WTC11 (cell line): ENCODE measurements at regions not wholly inside any gene's neighbourhood (a gene's known extent, or its start where the extent isn't known, plus 50 kb on each side); places are given as distances from the start of the nearest gene placed in this dataset.

Experiments
- ATAC-seq: fragments of 200-7000 bp; cut with Tn5 transposase; 2 replicates; pipeline ENCODE4 v1.10.0; 2021; ENCODE audit warnings: mild to moderate bottlenecking, moderate library complexity
- CTCF ChIA-PET: fragments of 300-600 bp; sonication (Branson Sonifier 250); formaldehyde crosslinking; loops from one replicate; lab custom pipeline; 2021; ENCODE audit warnings: antibody characterized with exemption; lab: Charles Lee
- POLR2A ChIA-PET: fragments of 350-600 bp; sonication (Branson Sonifier 250); formaldehyde crosslinking; loops from one replicate; lab custom pipeline; 2021; ENCODE audit warnings: antibody characterized with exemption; lab: Charles Lee
- DNase-seq: peaks from one replicate; pipeline ENCODE4 v3.0.0; 2021; ENCODE audit warnings: low spot score
- H3K27ac Mint-ChIP-seq: 2 replicates; pipeline ENCODE4 v1.8.0; 2021; ENCODE audit warnings: mixed read lengths
- H3K27me3 Mint-ChIP-seq: 2 replicates; pipeline ENCODE4 v1.8.0; 2021; ENCODE audit warnings: low read depth, mild to moderate bottlenecking, moderate library complexity, mixed read lengths
- H3K36me3 Mint-ChIP-seq: 2 replicates; pipeline ENCODE4 v1.8.0; 2021; ENCODE audit warnings: mixed read lengths
- H3K4me1 Mint-ChIP-seq: 2 replicates; pipeline ENCODE4 v1.8.0; 2022; ENCODE audit warnings: mixed read lengths
- H3K4me3 Mint-ChIP-seq: 2 replicates; pipeline ENCODE4 v1.8.0; 2021; ENCODE audit warnings: mild to moderate bottlenecking, moderate library complexity, mixed read lengths
- H3K9me3 Mint-ChIP-seq: 2 replicates; pipeline ENCODE4 v1.8.0; 2021; ENCODE audit warnings: mixed read lengths
- ATF1 ChIP-seq: sonication (generic); formaldehyde crosslinking; IDR thresholded peaks from 2 replicates; pipeline ENCODE4 v1.8.1; 2023; ENCODE audit warnings: mild to moderate bottlenecking, moderate library complexity, missing genetic modification reagents
- CREB1 ChIP-seq: sonication (generic); formaldehyde crosslinking; IDR thresholded peaks from 2 replicates; pipeline ENCODE4 v1.8.0; 2023; ENCODE audit warnings: mild to moderate bottlenecking, missing genetic modification reagents
- E2F1 ChIP-seq: sonication (generic); formaldehyde crosslinking; IDR thresholded peaks from 2 replicates; pipeline ENCODE4 v1.8.0; 2022; ENCODE audit warnings: mild to moderate bottlenecking, missing genetic modification reagents
- ELF4 ChIP-seq: sonication (generic); formaldehyde crosslinking; IDR thresholded peaks from 2 replicates; pipeline ENCODE4 v1.8.1; 2022; ENCODE audit warnings: low read depth, mild to moderate bottlenecking, moderate library complexity, missing genetic modification reagents
- ESRRA ChIP-seq: sonication (generic); formaldehyde crosslinking; IDR thresholded peaks from 2 replicates; pipeline ENCODE4 v1.8.1; 2022; ENCODE audit warnings: mild to moderate bottlenecking, missing genetic modification reagents, borderline replicate concordance
- FOXK1 ChIP-seq: sonication (generic); formaldehyde crosslinking; IDR thresholded peaks from 2 replicates; pipeline ENCODE4 v1.8.0; 2022; ENCODE audit warnings: mild to moderate bottlenecking, moderate library complexity, missing genetic modification reagents
- FOXP1 ChIP-seq: sonication (generic); formaldehyde crosslinking; IDR thresholded peaks from 2 replicates; pipeline ENCODE4 v1.8.0; 2022; ENCODE audit warnings: missing genetic modification reagents, mild to moderate bottlenecking, moderate library complexity, borderline replicate concordance
- MXD4 ChIP-seq: fragments of 250-450 bp; sonication (Bioruptor Pico); IDR thresholded peaks from 2 replicates; pipeline ENCODE4 v1.8.0; 2021; ENCODE audit warnings: mild to moderate bottlenecking, moderate library complexity, borderline replicate concordance
- MYBL2 ChIP-seq: sonication (generic); formaldehyde crosslinking; IDR thresholded peaks from 2 replicates; pipeline ENCODE4 v1.8.1; 2023; ENCODE audit warnings: mild to moderate bottlenecking, moderate library complexity, missing genetic modification reagents
- SMAD3 ChIP-seq: sonication (generic); formaldehyde crosslinking; IDR thresholded peaks from 2 replicates; pipeline ENCODE4 v1.8.0; 2022; ENCODE audit warnings: missing genetic modification reagents, mild to moderate bottlenecking, borderline replicate concordance
- SMAD4 ChIP-seq: sonication (generic); formaldehyde crosslinking; IDR thresholded peaks from 2 replicates; pipeline ENCODE4 v1.8.0; 2022; ENCODE audit warnings: mild to moderate bottlenecking, missing genetic modification reagents
- TCF7 ChIP-seq: sonication (generic); formaldehyde crosslinking; IDR thresholded peaks from 2 replicates; pipeline ENCODE4 v1.8.0; 2022; ENCODE audit warnings: mild to moderate bottlenecking, low read depth, missing genetic modification reagents, moderate library complexity
- TEAD1 ChIP-seq: sonication (generic); formaldehyde crosslinking; IDR thresholded peaks from 2 replicates; pipeline ENCODE4 v1.8.0; 2022; ENCODE audit warnings: mild to moderate bottlenecking, missing genetic modification reagents
- TEAD4 ChIP-seq: sonication (generic); formaldehyde crosslinking; IDR thresholded peaks from 2 replicates; pipeline ENCODE4 v1.8.0; 2022; ENCODE audit warnings: mild to moderate bottlenecking, missing genetic modification reagents
- USF1 ChIP-seq: sonication (generic); formaldehyde crosslinking; IDR thresholded peaks from 2 replicates; pipeline ENCODE4 v1.8.0; 2022; ENCODE audit warnings: mild to moderate bottlenecking, missing genetic modification reagents
- ZNF423 ChIP-seq: fragments of 250-450 bp; sonication (Bioruptor Pico); IDR thresholded peaks from 2 replicates; pipeline ENCODE4 v2.1.2; 2022; ENCODE audit warnings: mild to moderate bottlenecking, moderate library complexity
- ZNF671 ChIP-seq: fragments of 250-450 bp; sonication (Bioruptor Pico); IDR thresholded peaks from 2 replicates; pipeline ENCODE4 v1.8.0; 2021; ENCODE audit warnings: mild to moderate bottlenecking
- TF ChIP-seq, protein P1 (sequence below): fragments of 250-450 bp; sonication (Bioruptor Pico); IDR thresholded peaks from 2 replicates; pipeline ENCODE4 v1.8.0; 2021; ENCODE audit warnings: mild to moderate bottlenecking
- TF ChIP-seq, protein P2 (sequence below): sonication (generic); formaldehyde crosslinking; IDR thresholded peaks from 2 replicates; pipeline ENCODE4 v1.8.0; 2023; ENCODE audit warnings: missing genetic modification reagents, mild to moderate bottlenecking, borderline replicate concordance
- TF ChIP-seq, protein P3 (sequence below): fragments of 250-450 bp; sonication (Bioruptor Pico); IDR thresholded peaks from 2 replicates; pipeline ENCODE4 v1.9.0; 2021; ENCODE audit warnings: moderate library complexity, mild to moderate bottlenecking, inconsistent platforms, borderline replicate concordance
- TF ChIP-seq, protein P4 (sequence below): sonication (generic); formaldehyde crosslinking; conservative IDR thresholded peaks from 2 replicates; pipeline ENCODE4 v1.8.1; 2023; ENCODE audit warnings: mild to moderate bottlenecking, low read depth, missing genetic modification reagents, moderate library complexity

- ATAC-seq (no peak), DNase-seq (no peak)
- Mint-ChIP-seq H3K27ac (no peak overlapping the region), H3K9me3 (peaks cover 4% of the 10 kb centered on the region; the same call in 1 of the 2 replicates), H3K4me1 (no peaks in the 10 kb centered on the region), H3K27me3 (no peaks in the 10 kb centered on the region; the same call in 1 of the 2 replicates), H3K4me3 (no peak overlapping the region), H3K36me3 (no peaks in the 10 kb centered on the region)
- ChIA-PET CTCF (no interaction called here), POLR2A (no interaction called here)
- TF ChIP-seq MYBL2, result no peak
- no peak for TF ChIP-seq ZNF423 (CRISPR knock-in tag)
- no peak for TF ChIP-seq SMAD3 (CRISPR knock-in tag)
- TF ChIP-seq USF1 (CRISPR knock-in tag), result no peak
- TF ChIP-seq MXD4 (CRISPR knock-in tag), result no peak
- TF ChIP-seq, protein P1, sequence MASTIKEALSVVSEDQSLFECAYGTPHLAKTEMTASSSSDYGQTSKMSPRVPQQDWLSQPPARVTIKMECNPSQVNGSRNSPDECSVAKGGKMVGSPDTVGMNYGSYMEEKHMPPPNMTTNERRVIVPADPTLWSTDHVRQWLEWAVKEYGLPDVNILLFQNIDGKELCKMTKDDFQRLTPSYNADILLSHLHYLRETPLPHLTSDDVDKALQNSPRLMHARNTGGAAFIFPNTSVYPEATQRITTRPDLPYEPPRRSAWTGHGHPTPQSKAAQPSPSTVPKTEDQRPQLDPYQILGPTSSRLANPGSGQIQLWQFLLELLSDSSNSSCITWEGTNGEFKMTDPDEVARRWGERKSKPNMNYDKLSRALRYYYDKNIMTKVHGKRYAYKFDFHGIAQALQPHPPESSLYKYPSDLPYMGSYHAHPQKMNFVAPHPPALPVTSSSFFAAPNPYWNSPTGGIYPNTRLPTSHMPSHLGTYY, result no peak
- no peak for TF ChIP-seq TEAD1 (CRISPR knock-in tag)
- TF ChIP-seq FOXK1 (CRISPR knock-in tag), result no peak
- TF ChIP-seq, protein P2, sequence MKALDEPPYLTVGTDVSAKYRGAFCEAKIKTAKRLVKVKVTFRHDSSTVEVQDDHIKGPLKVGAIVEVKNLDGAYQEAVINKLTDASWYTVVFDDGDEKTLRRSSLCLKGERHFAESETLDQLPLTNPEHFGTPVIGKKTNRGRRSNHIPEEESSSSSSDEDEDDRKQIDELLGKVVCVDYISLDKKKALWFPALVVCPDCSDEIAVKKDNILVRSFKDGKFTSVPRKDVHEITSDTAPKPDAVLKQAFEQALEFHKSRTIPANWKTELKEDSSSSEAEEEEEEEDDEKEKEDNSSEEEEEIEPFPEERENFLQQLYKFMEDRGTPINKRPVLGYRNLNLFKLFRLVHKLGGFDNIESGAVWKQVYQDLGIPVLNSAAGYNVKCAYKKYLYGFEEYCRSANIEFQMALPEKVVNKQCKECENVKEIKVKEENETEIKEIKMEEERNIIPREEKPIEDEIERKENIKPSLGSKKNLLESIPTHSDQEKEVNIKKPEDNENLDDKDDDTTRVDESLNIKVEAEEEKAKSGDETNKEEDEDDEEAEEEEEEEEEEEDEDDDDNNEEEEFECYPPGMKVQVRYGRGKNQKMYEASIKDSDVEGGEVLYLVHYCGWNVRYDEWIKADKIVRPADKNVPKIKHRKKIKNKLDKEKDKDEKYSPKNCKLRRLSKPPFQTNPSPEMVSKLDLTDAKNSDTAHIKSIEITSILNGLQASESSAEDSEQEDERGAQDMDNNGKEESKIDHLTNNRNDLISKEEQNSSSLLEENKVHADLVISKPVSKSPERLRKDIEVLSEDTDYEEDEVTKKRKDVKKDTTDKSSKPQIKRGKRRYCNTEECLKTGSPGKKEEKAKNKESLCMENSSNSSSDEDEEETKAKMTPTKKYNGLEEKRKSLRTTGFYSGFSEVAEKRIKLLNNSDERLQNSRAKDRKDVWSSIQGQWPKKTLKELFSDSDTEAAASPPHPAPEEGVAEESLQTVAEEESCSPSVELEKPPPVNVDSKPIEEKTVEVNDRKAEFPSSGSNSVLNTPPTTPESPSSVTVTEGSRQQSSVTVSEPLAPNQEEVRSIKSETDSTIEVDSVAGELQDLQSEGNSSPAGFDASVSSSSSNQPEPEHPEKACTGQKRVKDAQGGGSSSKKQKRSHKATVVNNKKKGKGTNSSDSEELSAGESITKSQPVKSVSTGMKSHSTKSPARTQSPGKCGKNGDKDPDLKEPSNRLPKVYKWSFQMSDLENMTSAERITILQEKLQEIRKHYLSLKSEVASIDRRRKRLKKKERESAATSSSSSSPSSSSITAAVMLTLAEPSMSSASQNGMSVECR, result no peak
Observed at GRCh38 chr10:8946451-8946850, 892.0 kb downstream of the GATA3 start.

DNA sequence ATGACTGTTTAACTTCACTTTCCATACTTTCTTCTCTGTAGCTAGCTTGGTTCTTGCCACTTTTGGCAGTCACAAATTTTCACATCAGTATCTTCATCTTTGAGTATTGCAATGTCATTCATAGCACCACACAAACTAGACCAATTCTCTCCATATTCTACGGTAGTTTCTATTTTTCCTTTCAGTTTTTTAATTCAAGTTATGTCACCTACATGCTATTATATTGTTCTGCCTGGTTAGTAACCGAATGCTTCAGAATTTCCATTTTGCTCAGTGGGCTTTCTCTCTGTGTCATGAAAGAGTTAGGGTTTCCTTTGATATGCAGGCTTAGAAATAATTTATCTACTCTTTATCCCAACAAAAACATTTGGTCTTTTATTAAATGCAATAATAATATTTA lies 896.5 kb downstream of the GATA3 start:
- H3K27me3 Mint-ChIP-seq, result no peaks in the 10 kb centered on the region; the same call in 1 of the 2 replicates
- ChIA-PET POLR2A (no interaction called here), CTCF (no interaction called here)
- no peak overlapping the region for H3K27ac Mint-ChIP-seq
- DNase-seq (no peak), ATAC-seq (no peak)
- H3K4me3 Mint-ChIP-seq, result no peak overlapping the region
- H3K4me1 Mint-ChIP-seq, result no peaks in the 10 kb centered on the region
- peaks cover 8% of the 10 kb centered on the region; the same call in 1 of the 2 replicates for H3K9me3 Mint-ChIP-seq
- no peaks in the 10 kb centered on the region for H3K36me3 Mint-ChIP-seq
- TF ChIP-seq ATF1 (no peak), SMAD4 (CRISPR knock-in tag) (no peak), TCF7 (CRISPR knock-in tag) (no peak), ESRRA (CRISPR knock-in tag) (no peak), TEAD4 (no peak), E2F1 (CRISPR knock-in tag) (no peak), ZNF671 (CRISPR knock-in tag) (no peak), FOXP1 (CRISPR knock-in tag) (no peak), CREB1 (CRISPR knock-in tag) (no peak), ELF4 (no peak)
- TF ChIP-seq, protein P2, result no peak
- TF ChIP-seq, protein P3, sequence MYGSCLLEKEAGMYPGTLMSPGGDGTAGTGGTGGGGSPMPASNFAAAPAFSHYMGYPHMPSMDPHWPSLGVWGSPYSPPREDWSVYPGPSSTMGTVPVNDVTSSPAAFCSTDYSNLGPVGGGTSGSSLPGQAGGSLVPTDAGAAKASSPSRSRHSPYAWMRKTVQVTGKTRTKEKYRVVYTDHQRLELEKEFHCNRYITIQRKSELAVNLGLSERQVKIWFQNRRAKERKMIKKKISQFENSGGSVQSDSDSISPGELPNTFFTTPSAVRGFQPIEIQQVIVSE (CRISPR knock-in tag), result no peak
- TF ChIP-seq, protein P4, sequence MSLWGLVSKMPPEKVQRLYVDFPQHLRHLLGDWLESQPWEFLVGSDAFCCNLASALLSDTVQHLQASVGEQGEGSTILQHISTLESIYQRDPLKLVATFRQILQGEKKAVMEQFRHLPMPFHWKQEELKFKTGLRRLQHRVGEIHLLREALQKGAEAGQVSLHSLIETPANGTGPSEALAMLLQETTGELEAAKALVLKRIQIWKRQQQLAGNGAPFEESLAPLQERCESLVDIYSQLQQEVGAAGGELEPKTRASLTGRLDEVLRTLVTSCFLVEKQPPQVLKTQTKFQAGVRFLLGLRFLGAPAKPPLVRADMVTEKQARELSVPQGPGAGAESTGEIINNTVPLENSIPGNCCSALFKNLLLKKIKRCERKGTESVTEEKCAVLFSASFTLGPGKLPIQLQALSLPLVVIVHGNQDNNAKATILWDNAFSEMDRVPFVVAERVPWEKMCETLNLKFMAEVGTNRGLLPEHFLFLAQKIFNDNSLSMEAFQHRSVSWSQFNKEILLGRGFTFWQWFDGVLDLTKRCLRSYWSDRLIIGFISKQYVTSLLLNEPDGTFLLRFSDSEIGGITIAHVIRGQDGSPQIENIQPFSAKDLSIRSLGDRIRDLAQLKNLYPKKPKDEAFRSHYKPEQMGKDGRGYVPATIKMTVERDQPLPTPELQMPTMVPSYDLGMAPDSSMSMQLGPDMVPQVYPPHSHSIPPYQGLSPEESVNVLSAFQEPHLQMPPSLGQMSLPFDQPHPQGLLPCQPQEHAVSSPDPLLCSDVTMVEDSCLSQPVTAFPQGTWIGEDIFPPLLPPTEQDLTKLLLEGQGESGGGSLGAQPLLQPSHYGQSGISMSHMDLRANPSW (CRISPR knock-in tag), result no peak
